Gastrocnemius medialis (tissue), 4 donors: ENCODE measurements at regions not wholly inside any gene's neighbourhood (a gene's known extent, or its start where the extent isn't known, plus 50 kb on each side); places are given as distances from the start of the nearest gene placed in this dataset.

Source experiments
- CTCF ChIP-seq, 5 experiments: fragments of 450-650 bp in 3 of 5; fragments of 200-600 bp in 2 of 5; sonication (generic) in 2 of 5; IDR thresholded peaks in 4 of 5; conservative IDR thresholded peaks in 1 of 5; 1 replicate in 4 of 5; 2 replicates in 1 of 5; pipeline ENCODE4 v1.5.1; 2016 to 2019; ENCODE audit warnings: antibody characterized with exemption in 5 of 5, mild to moderate bottlenecking in 3 of 5, moderate library complexity in 3 of 5
- POLR2A ChIP-seq, 2 donors: fragments of 450-650 bp; IDR thresholded peaks; one replicate each; pipeline ENCODE4 v1.6.1; 2017; ENCODE audit warnings: antibody characterized with exemption in 2 of 2, mild to moderate bottlenecking in 2 of 2, moderate library complexity in 2 of 2

- TF ChIP-seq CTCF (IDR thresholded peaks at IDR 0.05 in 4 of 5, conservative IDR thresholded peaks at IDR 0.05 in 1 of 5) (no peak), POLR2A (IDR thresholded peaks at IDR 0.05) (no peak)
Observed at GRCh38 chr19:21621671-21622070, 116.3 kb downstream of the ZNF429 start.
